ENCODE measurements at regions not wholly inside any gene's neighbourhood (a gene's known extent, or its start where the extent isn't known, plus 50 kb on each side); places are given as distances from the start of the nearest gene placed in this dataset.
A peak's percentile ranks its signal among the peaks of the same experiment; 100 is the strongest.

DNA sequence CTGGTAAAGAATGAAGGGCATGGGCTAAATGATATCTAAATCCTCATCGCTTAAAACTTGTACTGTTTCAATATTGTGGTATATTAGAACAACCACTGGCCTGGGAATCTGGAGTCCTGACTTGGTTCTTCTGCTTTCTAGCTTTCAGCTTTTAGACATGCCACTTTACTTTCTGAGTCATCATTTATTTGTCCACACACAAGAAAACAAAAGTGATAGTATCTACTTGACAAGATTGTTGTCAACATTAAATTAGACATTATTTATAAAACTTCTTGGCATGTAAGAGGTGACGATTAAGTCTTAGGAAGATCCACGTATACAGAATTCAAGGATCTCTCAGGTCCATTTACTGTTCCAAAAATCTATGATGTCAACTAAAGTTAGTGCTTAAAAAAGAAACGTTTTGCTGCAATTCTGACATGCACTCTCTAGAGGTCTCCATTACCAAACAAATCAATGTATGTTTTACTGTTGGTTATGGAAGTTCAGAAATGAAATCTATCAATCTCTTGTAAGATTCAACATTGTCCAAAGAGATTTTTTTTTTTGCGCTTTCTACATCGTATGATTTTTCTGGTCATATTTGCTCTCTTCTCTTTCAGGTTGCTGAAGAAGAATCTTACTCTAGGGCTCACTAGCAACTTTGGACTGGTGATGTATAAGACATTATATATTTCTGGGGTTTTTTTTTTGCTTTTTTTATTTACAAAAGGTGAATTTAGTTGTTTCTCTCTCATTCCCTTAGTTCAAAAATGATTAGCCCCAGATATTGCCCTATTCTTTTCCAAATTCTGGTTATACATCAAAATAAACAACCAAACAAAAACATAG lies 53.6 kb upstream of the DYNC1I1 start:
- intact Hi-C loops (cut with DNase I): no loop called here
- WGBS, 2 donors: 48 to 56% methylated on average over 6 of the region's 6 CpGs

DNA sequence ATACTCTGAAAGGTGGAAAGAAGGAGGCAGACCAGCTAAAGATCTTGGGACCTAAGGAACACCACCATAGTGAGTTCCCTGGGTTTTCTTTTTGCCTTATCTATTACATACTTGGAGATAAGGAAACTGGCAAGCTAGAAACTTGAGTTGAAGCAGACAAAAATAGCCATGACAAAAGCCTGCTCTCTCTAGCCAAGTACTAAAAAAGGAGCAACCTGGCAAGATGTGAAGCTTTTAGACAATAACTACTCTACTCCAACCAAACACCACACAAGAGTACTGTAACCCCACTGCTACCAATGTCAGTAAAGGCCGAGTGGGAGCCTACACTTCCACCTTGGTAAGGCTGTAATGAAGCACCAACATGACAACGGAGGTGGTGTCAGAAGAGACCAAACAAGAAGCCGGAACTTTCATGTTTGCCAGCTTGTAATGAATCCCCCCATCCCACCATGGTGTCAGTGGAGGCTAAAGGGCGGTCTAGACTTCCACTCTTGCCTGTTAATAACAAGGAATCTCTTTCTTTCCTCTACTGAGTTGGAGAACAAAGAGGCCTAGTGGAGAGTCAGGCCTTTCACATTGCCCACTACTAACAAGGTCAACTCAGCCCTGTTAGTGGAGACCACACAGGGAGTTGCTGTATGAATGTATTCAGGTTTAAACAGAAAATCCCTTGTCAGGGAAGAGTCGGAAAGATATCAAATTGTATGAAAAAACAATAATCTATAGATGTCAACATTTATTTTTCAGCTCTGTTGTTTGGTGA lies 55.8 kb upstream of the DYNC1I1 start:
- H3K9me3 ChIP-seq: no peaks in the 10 kb centered on the region
- no peaks in the 10 kb centered on the region for H3K27me3 ChIP-seq
- TF ChIP-seq, protein P1, sequence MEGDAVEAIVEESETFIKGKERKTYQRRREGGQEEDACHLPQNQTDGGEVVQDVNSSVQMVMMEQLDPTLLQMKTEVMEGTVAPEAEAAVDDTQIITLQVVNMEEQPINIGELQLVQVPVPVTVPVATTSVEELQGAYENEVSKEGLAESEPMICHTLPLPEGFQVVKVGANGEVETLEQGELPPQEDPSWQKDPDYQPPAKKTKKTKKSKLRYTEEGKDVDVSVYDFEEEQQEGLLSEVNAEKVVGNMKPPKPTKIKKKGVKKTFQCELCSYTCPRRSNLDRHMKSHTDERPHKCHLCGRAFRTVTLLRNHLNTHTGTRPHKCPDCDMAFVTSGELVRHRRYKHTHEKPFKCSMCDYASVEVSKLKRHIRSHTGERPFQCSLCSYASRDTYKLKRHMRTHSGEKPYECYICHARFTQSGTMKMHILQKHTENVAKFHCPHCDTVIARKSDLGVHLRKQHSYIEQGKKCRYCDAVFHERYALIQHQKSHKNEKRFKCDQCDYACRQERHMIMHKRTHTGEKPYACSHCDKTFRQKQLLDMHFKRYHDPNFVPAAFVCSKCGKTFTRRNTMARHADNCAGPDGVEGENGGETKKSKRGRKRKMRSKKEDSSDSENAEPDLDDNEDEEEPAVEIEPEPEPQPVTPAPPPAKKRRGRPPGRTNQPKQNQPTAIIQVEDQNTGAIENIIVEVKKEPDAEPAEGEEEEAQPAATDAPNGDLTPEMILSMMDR (IDR thresholded peaks at IDR 0.05): no peak
- no peaks in the 10 kb centered on the region for H3K4me1 ChIP-seq
- no peaks in the 10 kb centered on the region for H3K36me3 ChIP-seq
- H3K4me3 ChIP-seq: no peak overlapping the region
- DNase-seq: no peak
- 79 to 82% methylated on average over 5 of the region's 5 CpGs for WGBS, 2 donors
- intact Hi-C loops (cut with DNase I): no loop called here
- H3K27ac ChIP-seq: no peak overlapping the region

More for the DNA sequence above, 53.6 kb upstream of the DYNC1I1 start:
- Histone ChIP-seq H3K4me1 (no peaks in the 10 kb centered on the region), H3K27me3 (no peaks in the 10 kb centered on the region), H3K27ac (no peak overlapping the region), H3K36me3 (no peaks in the 10 kb centered on the region), H3K4me3 (no peak overlapping the region), H3K9me3 (no peaks in the 10 kb centered on the region)
- TF ChIP-seq, protein P1 (IDR thresholded peaks at IDR 0.05): peak in 2 of 6 experiments; percentile 20 to 24
- TF ChIP-seq POLR2A (IDR thresholded peaks at IDR 0.05): no peak
- no peak for DNase-seq

DNA sequence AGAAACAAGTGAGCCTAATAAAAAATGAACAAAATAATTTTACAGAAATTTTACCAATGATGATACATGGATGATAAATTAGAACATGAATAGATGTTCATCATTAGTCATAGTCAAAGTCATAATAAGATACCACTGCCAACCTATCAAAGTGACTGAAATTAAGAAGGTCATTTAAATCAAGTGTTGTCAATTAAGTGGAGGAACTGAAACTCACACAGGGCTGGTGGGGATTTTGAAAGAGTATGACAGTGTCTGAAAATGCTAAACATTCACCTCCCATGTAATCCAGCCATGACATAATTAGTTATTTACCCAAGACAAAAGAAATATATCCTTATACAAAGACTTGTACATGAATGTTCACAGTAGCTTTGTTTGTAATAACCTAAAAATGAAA lies 57.1 kb upstream of the DYNC1I1 start:
- H3K9me3 ChIP-seq: no peaks in the 10 kb centered on the region
- DNase-seq: no peak
- H3K36me3 ChIP-seq: no peaks in the 10 kb centered on the region
- no peak overlapping the region for H3K4me3 ChIP-seq
- intact Hi-C loops (cut with DNase I): no loop called here
- no peaks in the 10 kb centered on the region for H3K4me1 ChIP-seq
- H3K27ac ChIP-seq: no peak overlapping the region
- no peaks in the 10 kb centered on the region for H3K27me3 ChIP-seq
- TF ChIP-seq, protein P1 (IDR thresholded peaks at IDR 0.05): no peak
- TF ChIP-seq POLR2A (IDR thresholded peaks at IDR 0.05): no peak

DNA sequence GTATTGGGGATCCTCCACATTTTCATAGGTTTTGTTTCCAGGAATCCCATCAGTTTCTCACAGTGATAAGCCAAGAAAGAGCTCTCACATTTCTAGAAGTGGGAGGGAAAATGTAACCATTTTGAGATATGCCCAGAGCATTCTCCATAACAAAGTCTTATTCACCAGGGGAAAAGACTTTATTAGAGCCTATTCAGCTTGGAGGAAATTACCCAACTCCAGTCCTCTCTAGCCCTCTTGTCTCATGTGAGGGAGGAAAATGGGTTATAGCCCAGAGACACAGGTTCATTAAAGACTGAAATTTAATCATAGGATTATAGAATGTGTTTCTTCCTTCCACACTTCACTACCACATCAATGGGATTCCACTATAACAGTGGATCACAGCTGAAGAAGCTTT lies 61.6 kb upstream of the DYNC1I1 start:
- Histone ChIP-seq H3K36me3 (no peaks in the 10 kb centered on the region), H3K27ac (no peak overlapping the region), H3K4me1 (no peaks in the 10 kb centered on the region), H3K9me3 (no peaks in the 10 kb centered on the region), H3K4me3 (no peak overlapping the region), H3K27me3 (peaks cover 0 to 10% (median 0%) of the 10 kb centered on the region in 4 donors)
- DNase-seq: no peak
- intact Hi-C loops (cut with DNase I): no loop called here
- TF ChIP-seq POLR2A (IDR thresholded peaks at IDR 0.05): no peak
- TF ChIP-seq, protein P1 (IDR thresholded peaks at IDR 0.05): no peak

DNA sequence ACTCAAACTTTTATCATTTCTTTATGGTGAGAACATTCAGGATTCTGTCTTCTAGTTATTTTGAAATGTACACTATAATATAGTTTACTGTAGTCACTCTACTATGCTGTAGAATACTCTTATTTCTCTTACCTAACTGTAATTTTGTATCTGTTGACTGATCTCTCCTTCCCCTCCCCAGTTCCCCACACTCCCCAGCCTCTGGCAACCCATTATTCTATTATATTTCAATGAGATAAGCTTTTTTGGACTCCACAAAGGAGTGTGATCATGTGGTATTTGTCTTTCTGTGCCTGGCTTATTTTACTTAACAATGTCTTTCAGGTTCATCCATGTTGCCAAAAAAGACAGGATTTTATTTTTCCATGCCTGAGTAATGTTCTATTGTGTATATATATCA lies 71.4 kb upstream of the DYNC1I1 start:
- intact Hi-C loops (cut with DNase I): no loop called here
- no peak overlapping the region for H3K27ac ChIP-seq
- H3K27me3 ChIP-seq: peaks cover 0 to 14% (median 0%) of the 10 kb centered on the region in 4 donors
- H3K4me1 ChIP-seq: no peaks in the 10 kb centered on the region
- H3K9me3 ChIP-seq: no peaks in the 10 kb centered on the region
- DNase-seq: no peak
- H3K36me3 ChIP-seq: no peaks in the 10 kb centered on the region
- no peak overlapping the region for H3K4me3 ChIP-seq
- TF ChIP-seq, protein P1 (IDR thresholded peaks at IDR 0.05): no peak
- TF ChIP-seq POLR2A (IDR thresholded peaks at IDR 0.05): no peak
